ENCODE measurements at regions not wholly inside any gene's neighbourhood (a gene's known extent, or its start where the extent isn't known, plus 50 kb on each side); places are given as distances from the start of the nearest gene placed in this dataset.

GRCh38 chrX:10847333-10847732 lies 226.9 kb upstream of the MID1 start:
- SMC1A ChIA-PET (ENCODE audit: uncharacterized antibody, unreplicated experiment), result no interaction called here

GRCh38 chrX:10851809-10852208 lies 231.4 kb upstream of the MID1 start:
- Histone ChIP-seq H3K27me3 (replicated peaks in 1 of 2; ENCODE audit: control insufficient read depth in 2 of 2, insufficient read depth in 2 of 2, low read length in 1 of 2) (no peaks in the 10 kb centered on the region), H3K27ac (ENCODE audit: control insufficient read depth, insufficient read depth) (no peak overlapping the region), H3K4me2 (ENCODE audit: control insufficient read depth, insufficient read depth) (no peak overlapping the region), H3K4me3 (no peak overlapping the region), H2AFZ (ENCODE audit: control insufficient read depth, low read depth, low read length) (no peak overlapping the region), H3K9ac (ENCODE audit: control insufficient read depth, insufficient read depth, low read length) (no peak overlapping the region), H3K36me3 (ENCODE audit: control insufficient read depth in 2 of 2, insufficient read depth in 2 of 2, low read length in 1 of 2) (no peaks in the 10 kb centered on the region), H3K79me2 (ENCODE audit: control insufficient read depth, insufficient read depth, low read length) (no peaks in the 10 kb centered on the region), H4K20me1 (ENCODE audit: control insufficient read depth, insufficient read depth) (no peaks in the 10 kb centered on the region), H3K9me3 (replicated peaks; ENCODE audit: control insufficient read depth, insufficient read depth, low read length) (no peaks in the 10 kb centered on the region), H3K4me1 (ENCODE audit: control insufficient read depth, insufficient read depth, low read length) (no peaks in the 10 kb centered on the region)
- POLR2A ChIA-PET, result no interaction called here
- ATAC-seq, result no peak
- RAD21 ChIA-PET (ENCODE audit: unreplicated experiment), result no interaction called here
- FAIRE-seq, result no peak
- intact Hi-C loops (cut with micrococcal nuclease; ENCODE audit: unreplicated experiment) (no loop called here), in situ Hi-C loops (cut with MboI) (no loop called here)
- no peak for DNase-seq (ENCODE audit: low read depth, low spot score)
- no TSS peak for BruUV-seq (replicated peaks)
- SMC1A ChIA-PET (ENCODE audit: uncharacterized antibody, unreplicated experiment), result no interaction called here
- CTCF ChIA-PET, result no interaction called here
- TF ChIP-seq CHD1 (IDR thresholded peaks at IDR 0.05; ENCODE audit: low read depth, low read length) (no peak), CREB1 (IDR thresholded peaks at IDR 0.05; ENCODE audit: low read depth) (no peak), BCL3 (IDR thresholded peaks at IDR 0.05; ENCODE audit: borderline replicate concordance, insufficient read depth, low read depth, low read length, poor library complexity, severe bottlenecking) (no peak), IRF5 (IDR thresholded peaks at IDR 0.05; ENCODE audit: borderline replicate concordance) (no peak), TCF12 (IDR thresholded peaks at IDR 0.05; ENCODE audit: low read depth, low read length) (no peak), MXI1 (IDR thresholded peaks at IDR 0.05; ENCODE audit: low read depth, low read length) (no peak), RAD51 (IDR thresholded peaks at IDR 0.05) (no peak), KAT2A (conservative IDR thresholded peaks at IDR 0.05; ENCODE audit: control insufficient read depth, low read depth, low read length) (no peak), RB1 (IDR thresholded peaks at IDR 0.05; ENCODE audit: borderline replicate concordance) (no peak)

More at GRCh38 chrX:10847333-10847732, 226.9 kb upstream of the MID1 start:
- Histone ChIP-seq H3K27ac (ENCODE audit: control insufficient read depth, insufficient read depth) (no peak overlapping the region), H3K9me3 (replicated peaks; ENCODE audit: control insufficient read depth, insufficient read depth, low read length) (no peaks in the 10 kb centered on the region), H3K4me1 (ENCODE audit: control insufficient read depth, insufficient read depth, low read length) (no peaks in the 10 kb centered on the region), H3K27me3 (replicated peaks in 1 of 2; ENCODE audit: control insufficient read depth in 2 of 2, insufficient read depth in 2 of 2, low read length in 1 of 2) (no peaks in the 10 kb centered on the region), H3K79me2 (ENCODE audit: control insufficient read depth, insufficient read depth, low read length) (no peaks in the 10 kb centered on the region), H3K36me3 (ENCODE audit: control insufficient read depth in 2 of 2, insufficient read depth in 2 of 2, low read length in 1 of 2) (no peaks in the 10 kb centered on the region), H3K4me2 (ENCODE audit: control insufficient read depth, insufficient read depth) (no peak overlapping the region), H4K20me1 (ENCODE audit: control insufficient read depth, insufficient read depth) (no peaks in the 10 kb centered on the region), H3K4me3 (no peak overlapping the region), H2AFZ (ENCODE audit: control insufficient read depth, low read depth, low read length) (no peak overlapping the region), H3K9ac (ENCODE audit: control insufficient read depth, insufficient read depth, low read length) (no peak overlapping the region)
- DNase-seq (ENCODE audit: low read depth, low spot score) (no peak), FAIRE-seq (no peak), ATAC-seq (no peak)
- ChIA-PET RAD21 (ENCODE audit: unreplicated experiment) (no interaction called here), CTCF (interaction anchor here (2.6 kb wide), 1 partner anchor 11 kb away, joined by 7 read pairs; no protein-coding TSS in a partner anchor), POLR2A (no interaction called here)
- in situ Hi-C loops (cut with MboI), result no loop called here
- intact Hi-C loops (cut with micrococcal nuclease; ENCODE audit: unreplicated experiment), result no loop called here
- no peak for TF ChIP-seq IRF5 (IDR thresholded peaks at IDR 0.05; ENCODE audit: borderline replicate concordance)
- no TSS peak for BruUV-seq (replicated peaks)
